ENCODE measurements at regions not wholly inside any gene's neighbourhood (a gene's known extent, or its start where the extent isn't known, plus 50 kb on each side); places are given as distances from the start of the nearest gene placed in this dataset.

DNA sequence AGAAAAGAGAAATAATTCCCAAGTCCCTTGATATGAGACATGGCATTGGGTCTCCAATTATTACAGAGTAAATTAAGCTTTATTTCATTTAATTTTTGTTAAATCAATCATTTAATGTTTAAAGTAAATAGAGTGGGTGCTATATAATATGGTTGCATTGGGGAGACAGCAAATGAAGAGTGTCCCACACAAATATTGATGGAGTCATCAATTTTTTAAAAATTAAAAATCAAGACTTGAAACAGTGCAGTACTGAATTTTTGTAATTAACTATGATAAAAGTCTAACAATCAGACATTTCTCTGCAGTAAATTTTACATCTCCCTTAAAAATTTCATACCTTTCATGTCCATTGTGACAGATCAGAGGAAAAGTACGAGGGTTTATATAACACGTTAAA, 193.9 kb upstream of the ID4 start (continued):
- TF ChIP-seq SAP30 (IDR thresholded peaks at IDR 0.05; ENCODE audit: insufficient read depth, insufficient replicate concordance, low read length) (no peak), USF2 (IDR thresholded peaks at IDR 0.05; ENCODE audit: low read length) (no peak), SRF (IDR thresholded peaks at IDR 0.05; ENCODE audit: low read depth, low read length) (no peak), CBX5 (IDR thresholded peaks at IDR 0.05; ENCODE audit: low read depth, low read length) (no peak), TAF7 (optimal IDR thresholded peaks at IDR 0.05; ENCODE audit: borderline replicate concordance, low read depth, low read length) (no peak)

Data from H1 (cell line).